Erythroblast (primary cell): ENCODE measurements at regions not wholly inside any gene's neighbourhood (a gene's known extent, or its start where the extent isn't known, plus 50 kb on each side); places are given as distances from the start of the nearest gene placed in this dataset.

Experiments used
- GATA1 ChIP-seq: IDR thresholded peaks from 2 replicates; pipeline ENCODE4 v1.6.1; 2011; ENCODE audit warnings: low read depth, mild to moderate bottlenecking, control low read depth, low read length, moderate library complexity
- POLR2A ChIP-seq: IDR thresholded peaks from 2 replicates; pipeline ENCODE4 v1.6.1; 2011; ENCODE audit warnings: mild to moderate bottlenecking, low read length

DNA sequence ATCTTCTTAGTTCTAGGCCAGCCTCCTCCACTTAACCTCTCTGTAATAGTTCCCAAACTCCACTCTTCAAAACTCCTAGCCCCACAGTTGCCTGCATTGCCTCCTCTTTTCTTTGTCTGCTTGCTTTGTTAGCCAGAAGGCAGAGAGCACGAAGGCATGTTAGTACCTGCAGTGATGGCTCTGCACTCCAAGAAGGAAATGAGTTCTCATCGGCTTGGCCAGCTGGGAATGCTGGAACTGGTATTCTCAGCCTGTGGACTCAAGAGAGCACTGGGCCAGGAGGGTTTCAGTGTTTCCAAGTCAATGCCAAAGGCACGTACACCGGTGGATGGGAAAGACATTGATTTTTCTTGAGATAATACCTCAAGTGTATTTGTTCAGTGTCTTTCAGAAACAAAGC is 66.3 kb upstream of the HABP2 start:
- TF ChIP-seq POLR2A (no peak), GATA1 (no peak)
